Cardiac muscle cell (in vitro differentiated cells and primary cell): ENCODE measurements at regions not wholly inside any gene's neighbourhood (a gene's known extent, or its start where the extent isn't known, plus 50 kb on each side); places are given as distances from the start of the nearest gene placed in this dataset.

Experiments used
- DNase-seq, 2 donors: peaks; one replicate each; pipeline versions ENCODE4 v3.0.0 to v3.0.0-alpha.2; 2010 to 2017; ENCODE audit warnings: low read depth in 1 of 2, low spot score in 1 of 2
- H3K27ac ChIP-seq: fragments of 200-600 bp; sonication (generic); 2 replicates; pipeline ENCODE4 v1.5.1; 2016
- H3K27me3 ChIP-seq: fragments of 200-600 bp; sonication (generic); 2 replicates; pipeline ENCODE4 v1.6.0; 2016; ENCODE audit warnings: control low read depth
- H3K36me3 ChIP-seq: fragments of 200-600 bp; sonication (generic); 2 replicates; pipeline ENCODE4 v1.5.1; 2016; ENCODE audit warnings: control low read depth
- H3K4me1 ChIP-seq: fragments of 200-600 bp; sonication (generic); 2 replicates; pipeline ENCODE4 v1.8.1; 2017; ENCODE audit warnings: low read depth, mild to moderate bottlenecking, mixed run types
- H3K4me3 ChIP-seq: fragments of 200-600 bp; sonication (generic); 2 replicates; pipeline ENCODE4 v1.5.1; 2016; ENCODE audit warnings: mild to moderate bottlenecking
- H3K9me3 ChIP-seq: fragments of 200-600 bp; sonication (generic); 2 replicates; pipeline ENCODE4 v1.5.1; 2017; ENCODE audit warnings: low read depth, mild to moderate bottlenecking, control low read depth
- CTCF ChIP-seq: IDR thresholded peaks from 2 replicates; pipeline ENCODE4 v1.5.1; 2012; ENCODE audit warnings: low read depth, mild to moderate bottlenecking, low read length

- TF ChIP-seq CTCF = no peak
- Histone ChIP-seq H3K4me1 (no peaks in the 10 kb centered on the region), H3K27ac (no peak overlapping the region), H3K4me3 (no peak overlapping the region), H3K36me3 (no peaks in the 10 kb centered on the region), H3K9me3 (no peaks in the 10 kb centered on the region), H3K27me3 (no peaks in the 10 kb centered on the region)
- no peak for DNase-seq
Measured at GRCh38 chr14:28911521-28911920, 144.9 kb downstream of the FOXG1 start.

GRCh38 chr14:28913056-28913455, 146.5 kb downstream of the FOXG1 start:
- Histone ChIP-seq H3K4me1 (no peaks in the 10 kb centered on the region), H3K36me3 (no peaks in the 10 kb centered on the region), H3K4me3 (no peak overlapping the region), H3K9me3 (no peaks in the 10 kb centered on the region), H3K27ac (no peak overlapping the region), H3K27me3 (no peaks in the 10 kb centered on the region)
- TF ChIP-seq CTCF = no peak
- DNase-seq = no peak

GRCh38 chr14:28926122-28926521, 159.5 kb downstream of the FOXG1 start:
- TF ChIP-seq CTCF = no peak
- Histone ChIP-seq H3K9me3 (no peaks in the 10 kb centered on the region), H3K27ac (no peak overlapping the region), H3K4me3 (no peak overlapping the region), H3K4me1 (no peaks in the 10 kb centered on the region), H3K36me3 (no peaks in the 10 kb centered on the region), H3K27me3 (no peaks in the 10 kb centered on the region)
- DNase-seq = no peak

GRCh38 chr14:28931999-28932398, 165.4 kb downstream of the FOXG1 start:
- Histone ChIP-seq H3K36me3 (no peaks in the 10 kb centered on the region), H3K4me1 (no peaks in the 10 kb centered on the region), H3K27me3 (no peaks in the 10 kb centered on the region), H3K4me3 (no peak overlapping the region), H3K27ac (no peak overlapping the region), H3K9me3 (no peaks in the 10 kb centered on the region)
- no peak for TF ChIP-seq CTCF
- DNase-seq = no peak

- Histone ChIP-seq H3K4me3 (no peak overlapping the region), H3K27ac (no peak overlapping the region), H3K27me3 (no peaks in the 10 kb centered on the region), H3K9me3 (no peaks in the 10 kb centered on the region), H3K4me1 (no peaks in the 10 kb centered on the region), H3K36me3 (no peaks in the 10 kb centered on the region)
- no peak for DNase-seq
- no peak for TF ChIP-seq CTCF
Measured at GRCh38 chr14:28936601-28937000, 170.0 kb downstream of the FOXG1 start.

GRCh38 chr14:28941758-28942157, 175.2 kb downstream of the FOXG1 start:
- Histone ChIP-seq H3K27me3 (no peaks in the 10 kb centered on the region), H3K36me3 (no peaks in the 10 kb centered on the region), H3K9me3 (no peaks in the 10 kb centered on the region), H3K4me3 (no peak overlapping the region), H3K27ac (no peak overlapping the region), H3K4me1 (no peaks in the 10 kb centered on the region)
- no peak for TF ChIP-seq CTCF
- no peak for DNase-seq
